AG04450 (cell line): ENCODE measurements at regions not wholly inside any gene's neighbourhood (a gene's known extent, or its start where the extent isn't known, plus 50 kb on each side); places are given as distances from the start of the nearest gene placed in this dataset.

ENCODE experiments used
- CTCF ChIA-PET: fragments of 300-600, 350-600 bp; formaldehyde crosslinking; extraction: SDS; loops from one replicate; lab custom pipeline; 2022; ENCODE audit warnings: antibody characterized with exemption, inconsistent platforms; lab: Charles Lee
- POLR2A ChIA-PET: fragments of 350-600 bp; formaldehyde crosslinking; extraction: SDS; loops from one replicate; lab custom pipeline; 2021; ENCODE audit warnings: antibody characterized with exemption, inconsistent platforms; lab: Yijun Ruan, JAX
- DNase-seq: peaks from one replicate; pipeline ENCODE4 v3.0.0-alpha.2; 2011; ENCODE audit warnings: low read depth, low spot score
- H3K27ac ChIP-seq: one replicate; pipeline ENCODE4 v1.5.1; 2012; ENCODE audit warnings: low read depth, low read length, control low read depth
- H3K27me3 ChIP-seq: one replicate; pipeline ENCODE4 v1.6.0; 2012; ENCODE audit warnings: low read length; ENCODE audit not compliant: control insufficient read depth, insufficient read depth
- H3K4me3 ChIP-seq: 2 replicates; pipeline ENCODE4 v1.5.1; 2011; ENCODE audit warnings: mild to moderate bottlenecking, low read depth, low read length, control low read depth
- H3K9me3 ChIP-seq: 2 replicates; pipeline ENCODE4 v1.5.1; 2012; ENCODE audit warnings: low read length; ENCODE audit not compliant: control insufficient read depth, insufficient read depth
- TF ChIP-seq, protein P1 (sequence below): IDR thresholded peaks from 2 replicates; pipeline ENCODE4 v1.5.1; 2011; ENCODE audit warnings: low read depth, low read length, control low read depth, inconsistent platforms

DNA sequence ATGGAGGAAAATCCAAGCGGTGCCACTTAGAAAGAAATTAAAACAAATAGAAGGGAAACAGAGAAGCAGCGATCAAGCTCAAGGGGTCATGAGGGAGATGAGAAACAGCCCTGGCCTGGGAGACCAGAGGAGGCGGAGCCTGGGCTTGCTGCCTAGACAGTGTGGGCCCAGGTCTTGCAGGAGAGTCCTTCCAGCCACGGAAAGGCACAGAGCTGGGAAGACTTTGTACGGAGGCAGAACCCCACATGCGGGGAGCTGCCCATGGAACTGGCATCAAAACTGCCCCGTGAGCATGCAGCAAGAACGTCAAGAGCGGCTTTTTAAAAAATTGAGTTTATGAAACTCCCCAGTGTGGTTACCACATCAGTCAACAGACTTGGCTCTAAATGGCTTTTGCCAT is 119.4 kb downstream of the IRX1 start:
- DNase-seq, result no peak
- TF ChIP-seq, protein P1, sequence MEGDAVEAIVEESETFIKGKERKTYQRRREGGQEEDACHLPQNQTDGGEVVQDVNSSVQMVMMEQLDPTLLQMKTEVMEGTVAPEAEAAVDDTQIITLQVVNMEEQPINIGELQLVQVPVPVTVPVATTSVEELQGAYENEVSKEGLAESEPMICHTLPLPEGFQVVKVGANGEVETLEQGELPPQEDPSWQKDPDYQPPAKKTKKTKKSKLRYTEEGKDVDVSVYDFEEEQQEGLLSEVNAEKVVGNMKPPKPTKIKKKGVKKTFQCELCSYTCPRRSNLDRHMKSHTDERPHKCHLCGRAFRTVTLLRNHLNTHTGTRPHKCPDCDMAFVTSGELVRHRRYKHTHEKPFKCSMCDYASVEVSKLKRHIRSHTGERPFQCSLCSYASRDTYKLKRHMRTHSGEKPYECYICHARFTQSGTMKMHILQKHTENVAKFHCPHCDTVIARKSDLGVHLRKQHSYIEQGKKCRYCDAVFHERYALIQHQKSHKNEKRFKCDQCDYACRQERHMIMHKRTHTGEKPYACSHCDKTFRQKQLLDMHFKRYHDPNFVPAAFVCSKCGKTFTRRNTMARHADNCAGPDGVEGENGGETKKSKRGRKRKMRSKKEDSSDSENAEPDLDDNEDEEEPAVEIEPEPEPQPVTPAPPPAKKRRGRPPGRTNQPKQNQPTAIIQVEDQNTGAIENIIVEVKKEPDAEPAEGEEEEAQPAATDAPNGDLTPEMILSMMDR, result no peak
- no peaks in the 10 kb centered on the region for H3K27me3 ChIP-seq
- H3K4me3 ChIP-seq, result no peak overlapping the region
- H3K9me3 ChIP-seq, result peaks cover 11% of the 10 kb centered on the region
- CTCF ChIA-PET, result no interaction called here
- no peak overlapping the region for H3K27ac ChIP-seq
- POLR2A ChIA-PET, result no interaction called here

GRCh38 chr5:3729631-3730030 is 134.0 kb downstream of the IRX1 start:
- Histone ChIP-seq H3K4me3 (no peak overlapping the region), H3K9me3 (peaks cover 52% of the 10 kb centered on the region), H3K27ac (no peak overlapping the region), H3K27me3 (no peaks in the 10 kb centered on the region)
- TF ChIP-seq, protein P1, result no peak
- ChIA-PET CTCF (no interaction called here), POLR2A (no interaction called here)
- no peak for DNase-seq

GRCh38 chr5:3734632-3735031 is 139.0 kb downstream of the IRX1 start:
- Histone ChIP-seq H3K27me3 (no peaks in the 10 kb centered on the region), H3K27ac (no peak overlapping the region), H3K4me3 (no peak overlapping the region), H3K9me3 (peaks cover 49% of the 10 kb centered on the region)
- DNase-seq, result no peak
- POLR2A ChIA-PET, result no interaction called here
- CTCF ChIA-PET, result no interaction called here
- TF ChIP-seq, protein P1, result no peak

DNA sequence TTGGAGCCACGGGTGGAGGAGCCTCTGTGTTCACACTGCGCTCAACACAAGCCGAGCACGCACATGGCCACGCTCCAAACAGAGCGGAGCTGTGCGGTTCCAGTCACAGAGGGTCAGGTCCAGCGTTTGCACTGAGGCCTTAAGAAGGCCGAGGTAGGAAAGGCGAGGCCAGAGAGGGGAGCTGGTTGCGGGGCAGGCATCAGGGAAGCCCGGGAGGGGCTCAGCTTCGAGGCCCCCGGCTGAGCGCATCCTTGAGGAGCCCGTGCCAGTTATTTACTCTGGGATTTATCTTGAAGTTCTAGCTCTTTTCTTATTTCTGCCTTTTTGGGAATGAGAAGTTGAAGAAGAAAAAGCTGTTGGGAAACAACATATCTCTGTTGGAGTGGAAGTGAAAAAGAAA is 140.8 kb downstream of the IRX1 start:
- no peak for DNase-seq
- Histone ChIP-seq H3K27me3 (no peaks in the 10 kb centered on the region), H3K27ac (no peak overlapping the region), H3K4me3 (no peak overlapping the region), H3K9me3 (peaks cover 60% of the 10 kb centered on the region)
- CTCF ChIA-PET, result no interaction called here
- TF ChIP-seq, protein P1, result no peak
- POLR2A ChIA-PET, result no interaction called here

- ChIA-PET CTCF (no interaction called here), POLR2A (no interaction called here)
- DNase-seq, result no peak
- peaks cover 56% of the 10 kb centered on the region for H3K9me3 ChIP-seq
- no peak overlapping the region for H3K27ac ChIP-seq
- no peaks in the 10 kb centered on the region for H3K27me3 ChIP-seq
- H3K4me3 ChIP-seq, result no peak overlapping the region
- TF ChIP-seq, protein P1, result no peak
Observed at GRCh38 chr5:3736926-3737325, 141.3 kb downstream of the IRX1 start.
